ENCODE measurements at regions not wholly inside any gene's neighbourhood (a gene's known extent, or its start where the extent isn't known, plus 50 kb on each side); places are given as distances from the start of the nearest gene placed in this dataset.
"Not testable (repeated sequence)": the region's sequence is repeated elsewhere in the genome, so short reads cannot be mapped to it uniquely, and the experiment has no call there.

GRCh38 chr22:11629661-11630385 is 3898.2 kb upstream of the OR11H1 start:
- H3K27me3 Mint-ChIP-seq (ENCODE audit: unreplicated experiment), result peaks cover 32% of the 10 kb centered on the region
- H3K9me3 Mint-ChIP-seq (ENCODE audit: unreplicated experiment), result peaks cover 45% of the 10 kb centered on the region
- no peak for TF ChIP-seq CTCF (IDR thresholded peaks at IDR 0.05; ENCODE audit: unreplicated experiment)
- no peak for DNase-seq (ENCODE audit: low spot score)
- H3K4me3 Mint-ChIP-seq (ENCODE audit: unreplicated experiment), result peak overlapping the region; percentile 56
- peaks cover 32% of the 10 kb centered on the region for H3K36me3 Mint-ChIP-seq (ENCODE audit: low read depth, unreplicated experiment)
- H3K27ac Mint-ChIP-seq (ENCODE audit: unreplicated experiment), result peak overlapping the region; percentile 28
- H3K4me1 Mint-ChIP-seq (ENCODE audit: unreplicated experiment), result no peaks in the 10 kb centered on the region

- Mint-ChIP-seq H3K9me3 (ENCODE audit: unreplicated experiment) (peaks cover 41% of the 10 kb centered on the region), H3K36me3 (ENCODE audit: low read depth, unreplicated experiment) (peaks cover 27% of the 10 kb centered on the region), H3K4me3 (ENCODE audit: unreplicated experiment) (peak overlapping the region; percentile 56), H3K27me3 (ENCODE audit: unreplicated experiment) (peaks cover 32% of the 10 kb centered on the region)
- H3K4me1 Mint-ChIP-seq (ENCODE audit: unreplicated experiment); DNase-seq (ENCODE audit: low spot score); H3K27ac Mint-ChIP-seq (ENCODE audit: unreplicated experiment): not testable (repeated sequence)
Measured at GRCh38 chr22:11630386-11631084, 3897.5 kb upstream of the OR11H1 start.

All from endothelial cell (in vitro differentiated cells).